ENCODE measurements at regions not wholly inside any gene's neighbourhood (a gene's known extent, or its start where the extent isn't known, plus 50 kb on each side); places are given as distances from the start of the nearest gene placed in this dataset.
A peak's percentile ranks its signal among the peaks of the same experiment; 100 is the strongest.
"Not testable (repeated sequence)": the region's sequence is repeated elsewhere in the genome, so short reads cannot be mapped to it uniquely, and the experiment has no call there.

DNA sequence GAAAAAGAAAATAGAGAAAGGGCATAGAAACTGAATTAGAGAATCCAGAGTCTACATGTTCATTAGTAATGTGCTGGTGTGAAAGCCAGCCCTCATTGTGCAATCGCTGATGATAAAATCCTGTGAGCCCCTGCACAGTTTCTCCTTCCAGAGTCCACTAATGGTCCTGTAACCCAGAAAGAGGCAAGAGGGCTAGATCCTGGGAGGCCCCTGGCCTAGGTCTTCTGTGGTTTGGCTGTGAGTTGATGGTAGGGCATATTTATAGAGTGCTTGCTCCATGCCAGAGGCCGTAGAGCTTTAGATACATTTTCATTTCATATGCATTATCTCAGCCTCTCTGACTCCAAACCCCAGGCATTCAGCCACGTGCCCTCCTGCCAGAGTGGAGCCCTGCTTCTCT lies 94.9 kb upstream of the MTHFD1L start:
- no peak for DNase-seq

DNA sequence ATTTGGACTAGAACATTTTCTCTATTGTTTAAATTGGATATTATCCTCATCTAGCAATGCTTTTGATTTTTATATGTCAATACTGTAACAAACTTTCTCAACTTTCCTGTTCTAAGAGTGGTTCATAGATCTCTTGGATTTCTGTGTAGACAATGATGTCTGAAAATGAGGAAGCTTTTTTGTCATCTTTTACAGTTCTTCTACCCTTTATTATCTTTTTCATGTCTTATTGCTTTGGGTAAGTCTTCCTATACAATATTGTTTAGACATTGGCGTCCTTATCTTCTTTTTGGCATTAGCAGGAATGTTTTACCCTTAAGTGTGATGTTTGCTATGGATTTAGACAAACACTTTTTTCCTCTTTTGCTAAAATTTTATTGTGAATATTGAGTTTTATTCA lies 91.5 kb upstream of the MTHFD1L start:
- no peak for DNase-seq

DNA sequence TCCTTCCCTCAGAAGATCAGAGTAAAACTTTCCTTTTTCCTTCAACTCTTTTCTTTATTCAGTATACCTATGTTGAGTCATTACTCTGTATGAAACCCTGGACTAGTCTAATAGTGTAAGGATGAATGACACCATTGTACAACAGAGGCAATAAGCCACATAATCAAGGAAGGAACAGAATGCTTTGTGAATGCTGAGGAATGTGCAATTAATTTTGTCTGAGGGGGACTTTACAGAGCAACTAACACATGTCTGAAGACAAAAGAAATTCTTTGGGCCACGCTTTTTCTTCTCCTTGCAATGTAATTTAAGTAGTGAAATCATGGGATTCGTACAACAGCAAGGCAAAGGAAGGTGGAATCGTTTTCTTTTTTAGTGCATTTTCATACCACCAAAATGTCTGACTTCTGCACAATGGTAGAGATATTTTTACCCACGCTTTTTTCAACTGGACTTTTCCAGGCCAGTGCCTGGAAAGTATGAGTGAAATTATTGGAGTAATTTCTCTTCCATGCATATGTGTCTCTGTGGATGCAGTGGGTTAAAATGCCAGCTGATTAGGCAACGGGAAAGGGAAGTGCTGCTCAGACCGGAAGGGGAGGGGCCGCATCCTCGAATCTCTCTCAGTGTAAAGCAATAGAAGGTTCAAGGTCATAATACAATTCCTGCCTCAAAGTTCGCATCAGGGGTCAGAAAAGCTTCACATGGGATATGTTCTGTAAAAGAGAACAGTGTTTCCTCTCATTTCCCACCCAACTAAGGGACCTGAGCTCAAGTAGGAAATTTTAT lies 89.9 kb upstream of the MTHFD1L start:
- DNase-seq, result no peak

DNA sequence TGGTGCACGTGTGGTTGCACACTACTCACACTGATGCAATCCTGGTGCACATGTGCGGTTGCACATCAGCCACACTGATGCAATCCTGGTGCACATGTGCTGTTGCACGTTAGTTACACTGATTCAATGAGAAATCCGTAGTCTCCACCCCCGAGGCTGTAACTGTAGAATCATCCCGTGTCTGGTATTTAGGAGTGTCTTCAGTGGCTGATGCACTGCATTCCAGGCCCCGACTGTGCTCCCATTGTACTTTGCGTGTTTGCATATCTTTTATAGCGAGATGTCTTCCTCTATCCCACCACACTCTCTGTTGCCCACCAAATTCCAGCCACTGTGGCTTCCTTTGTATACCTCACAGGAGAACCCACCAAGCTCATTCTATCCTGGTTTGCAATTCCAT lies 87.8 kb upstream of the MTHFD1L start:
- DNase-seq, result no peak

DNA sequence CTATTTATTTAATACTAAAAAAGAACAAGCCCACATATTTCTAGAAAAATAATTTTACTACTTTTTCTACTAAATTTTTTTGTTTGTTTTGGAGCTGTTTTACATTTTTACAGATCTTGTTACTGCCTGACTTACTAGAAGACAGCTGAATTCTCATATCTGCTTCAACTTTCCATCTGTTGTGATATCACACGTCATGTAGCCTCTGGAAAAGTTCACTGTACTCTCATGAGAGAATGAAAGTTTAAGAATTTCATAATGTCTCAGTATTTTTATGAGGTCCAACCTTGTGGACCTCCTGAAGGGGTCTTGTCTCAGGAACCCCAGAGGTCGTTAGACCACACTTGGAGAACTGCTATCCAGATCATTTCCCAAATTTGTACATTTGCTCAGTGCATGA lies 81.7 kb upstream of the MTHFD1L start:
- DNase-seq, result no peak

DNA sequence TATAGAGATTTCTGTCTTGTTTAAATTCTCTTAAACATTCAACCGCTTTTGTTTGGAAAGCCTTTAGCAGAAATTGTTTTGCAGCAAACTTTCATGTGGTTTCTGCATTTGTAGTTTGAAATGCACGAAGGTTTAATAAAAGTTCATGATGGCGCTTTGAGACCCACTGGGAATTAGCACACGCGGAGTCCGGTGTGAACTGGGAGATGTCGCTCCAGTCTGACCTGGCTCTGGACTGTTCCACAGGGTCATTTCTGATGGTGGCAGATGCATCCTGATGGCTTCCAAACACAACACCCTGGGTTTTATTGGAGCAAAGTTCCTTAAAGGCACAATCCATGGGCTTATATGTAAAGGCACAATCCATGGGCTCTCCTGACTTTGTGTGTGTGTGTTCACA lies 78.1 kb upstream of the MTHFD1L start:
- no peak for DNase-seq

DNA sequence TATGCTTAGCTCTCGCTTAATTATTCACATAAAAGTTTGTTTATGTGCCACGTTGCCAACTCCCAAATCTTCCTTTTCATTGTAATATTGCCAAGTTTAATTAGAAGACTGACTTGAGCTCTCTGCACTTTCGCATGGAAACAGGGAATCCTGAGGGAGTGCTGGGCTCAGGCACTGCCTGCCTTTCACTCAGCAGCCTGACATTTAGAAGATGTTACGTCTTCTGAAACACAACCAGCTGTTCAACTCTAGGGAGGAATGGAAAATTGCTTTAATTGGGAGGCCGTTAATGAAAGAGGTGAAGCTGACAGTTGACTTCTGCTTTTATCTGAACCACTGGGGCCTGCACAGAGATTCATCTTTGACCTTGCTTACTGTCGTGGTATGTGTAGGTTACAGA lies 77.4 kb upstream of the MTHFD1L start:
- peak; percentile 85 for DNase-seq

DNA sequence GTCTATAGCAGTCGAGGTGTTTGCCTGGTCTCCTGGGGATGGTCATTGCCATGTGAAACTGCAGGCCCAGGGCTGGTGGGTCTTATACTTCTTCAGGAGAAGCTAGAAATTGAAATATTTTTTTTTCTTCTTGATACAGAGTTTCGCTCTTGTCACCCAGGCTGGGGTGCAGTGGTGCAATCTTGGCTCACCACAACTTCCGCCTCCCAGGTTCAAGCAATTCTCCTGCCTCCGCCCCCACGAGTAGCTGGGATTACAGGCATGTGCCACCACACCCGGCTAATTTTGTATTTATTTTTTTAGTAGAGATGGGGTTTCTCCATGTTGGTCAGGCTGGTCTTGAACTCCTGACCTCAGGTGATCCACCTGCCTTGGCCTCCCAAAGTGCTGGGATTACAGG lies 75.6 kb upstream of the MTHFD1L start:
- DNase-seq, result not testable (repeated sequence)

DNA sequence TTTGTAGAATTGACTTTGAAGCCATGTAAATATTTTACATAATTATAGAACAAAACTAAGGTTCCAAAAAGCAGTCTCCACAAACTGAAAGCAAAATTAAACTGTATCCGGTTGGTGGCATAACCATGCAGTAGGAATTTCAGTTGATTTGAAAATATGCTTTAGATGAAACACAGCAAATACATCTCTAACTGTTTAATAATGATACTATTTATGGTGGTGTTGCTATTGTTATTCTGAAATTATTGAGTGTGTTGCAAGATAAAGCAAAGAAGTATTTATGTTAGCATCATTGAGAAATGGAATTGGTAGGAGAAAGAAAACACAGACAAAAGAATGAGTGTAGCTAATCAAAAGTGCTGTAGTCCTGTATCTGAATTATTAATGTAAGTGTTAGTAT lies 73.8 kb upstream of the MTHFD1L start:
- no peak for DNase-seq

DNA sequence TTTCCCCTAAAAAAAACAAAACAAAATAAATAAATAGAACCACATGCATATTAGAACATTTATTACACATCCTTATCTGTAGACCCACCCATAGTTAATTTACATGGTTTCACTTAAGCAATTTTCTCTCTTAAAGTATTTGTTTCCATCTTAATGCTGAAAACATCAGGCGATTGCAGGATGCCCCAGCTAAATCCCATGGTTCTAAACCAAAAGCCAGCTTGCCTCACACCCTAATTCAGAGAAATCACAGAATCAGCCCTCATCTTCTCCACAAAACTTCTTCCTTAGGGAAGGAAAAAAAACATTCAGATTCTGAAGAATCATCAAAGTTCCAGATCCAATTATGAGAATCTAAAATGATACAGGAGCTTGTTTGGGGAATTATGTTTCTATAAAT lies 67.6 kb upstream of the MTHFD1L start:
- peak; percentile 81 for DNase-seq

DNA sequence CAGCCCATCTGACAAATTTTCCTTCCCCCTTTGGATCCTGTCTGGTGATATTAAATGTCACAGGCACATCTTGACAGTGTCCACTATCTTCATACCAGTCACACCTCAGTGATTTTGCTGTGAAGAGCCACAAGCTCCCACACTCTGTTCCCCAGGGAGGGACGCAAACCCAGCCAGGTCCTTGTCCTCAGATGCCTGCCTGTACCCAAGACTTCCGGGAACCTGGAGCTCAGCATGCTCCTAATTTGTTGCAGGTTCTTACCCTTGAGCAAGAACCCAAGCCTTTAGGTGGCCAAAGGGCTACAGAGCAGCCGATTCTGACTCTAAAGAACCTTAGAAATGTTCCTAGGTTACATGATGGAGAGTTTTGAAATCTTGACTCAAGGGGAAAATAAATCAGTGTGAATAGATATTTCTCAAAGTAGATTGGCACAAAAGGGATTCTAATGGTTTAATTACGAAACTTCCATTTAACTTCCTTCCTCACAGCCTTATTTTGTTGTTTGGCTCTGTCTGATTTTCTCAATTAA lies 66.2 kb upstream of the MTHFD1L start:
- no peak for DNase-seq

DNA sequence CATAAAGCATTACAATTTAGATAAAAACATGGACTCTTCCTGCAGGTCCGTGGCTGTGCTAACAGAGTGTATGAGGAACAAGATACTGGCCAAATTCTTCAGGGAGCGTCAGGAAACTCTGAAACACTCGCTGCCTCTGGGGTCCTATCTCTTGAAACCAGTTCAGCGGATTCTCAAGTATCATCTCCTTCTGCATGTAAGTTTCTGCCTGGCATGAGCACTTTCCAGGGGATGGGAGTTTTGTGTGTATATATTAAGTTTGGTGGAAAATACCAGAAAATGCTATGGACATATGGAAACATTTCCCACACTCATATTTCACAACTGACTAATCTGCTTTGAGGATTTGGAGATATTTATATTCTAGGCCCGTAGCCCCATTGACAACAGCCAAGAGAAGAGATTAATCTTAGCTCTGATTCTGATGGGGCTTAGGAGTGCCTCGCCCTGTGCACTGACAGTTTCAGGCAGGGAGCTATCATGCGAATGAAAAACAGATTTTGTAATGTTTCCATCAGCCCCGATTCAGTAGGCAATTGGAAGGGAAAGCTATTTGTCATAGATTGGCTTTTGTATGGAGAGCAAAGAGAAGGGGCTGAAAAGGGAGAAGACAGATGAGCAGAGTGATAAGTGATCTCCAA lies 64.7 kb upstream of the MTHFD1L start:
- peak; percentile 98 for DNase-seq

DNA sequence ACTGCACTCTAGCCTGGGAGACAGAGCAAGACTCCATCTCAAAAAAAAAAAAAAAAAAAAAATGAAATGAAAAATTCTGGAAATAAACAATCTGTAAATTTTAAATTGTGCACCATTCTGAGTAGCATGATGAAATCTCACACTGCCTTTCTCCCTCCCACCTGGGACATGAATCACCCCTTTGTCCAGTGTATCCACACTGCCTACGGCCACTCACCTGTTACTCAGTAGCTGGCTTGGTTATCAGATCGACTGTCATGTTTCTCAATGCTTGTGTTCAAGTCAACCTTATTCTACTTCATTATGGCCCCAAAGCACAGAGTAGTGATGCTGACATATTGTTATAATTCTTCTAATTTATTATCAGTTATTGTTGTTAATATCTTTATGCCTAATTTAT lies 58.7 kb upstream of the MTHFD1L start:
- DNase-seq, result no peak

DNA sequence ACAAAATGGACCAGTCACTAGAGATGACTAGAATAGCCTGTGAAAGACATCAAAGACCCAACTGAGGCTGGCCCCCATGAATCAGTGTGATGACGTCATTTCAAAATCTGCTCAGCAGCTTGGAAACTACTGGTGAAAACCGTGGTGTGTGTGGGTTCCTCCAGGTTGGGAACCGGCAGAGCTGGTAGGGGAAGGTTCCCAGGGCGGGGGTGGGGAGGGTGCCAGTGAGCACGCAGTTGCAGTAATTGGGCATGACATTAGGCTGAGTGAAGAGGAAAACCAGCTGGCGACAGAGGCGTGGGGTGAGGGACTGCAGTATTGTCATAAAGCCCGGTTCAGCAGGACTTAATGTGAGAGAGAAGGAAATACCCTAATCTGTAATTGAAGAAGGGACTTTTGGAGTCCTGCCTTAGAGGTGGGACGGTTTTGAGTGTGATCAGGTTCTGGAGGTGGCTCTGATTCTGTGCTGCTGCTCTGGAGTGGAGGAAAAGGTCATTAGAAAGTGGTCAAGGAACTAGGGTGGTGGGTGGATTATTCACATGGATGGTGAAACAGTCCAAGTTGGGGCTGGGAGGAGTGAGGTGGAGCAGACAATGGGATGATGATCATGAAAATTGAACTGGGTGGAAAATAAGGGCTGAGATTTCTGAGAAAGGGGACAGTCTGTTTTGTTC lies 52.0 kb upstream of the MTHFD1L start:
- DNase-seq, result peak; percentile 26

DNA sequence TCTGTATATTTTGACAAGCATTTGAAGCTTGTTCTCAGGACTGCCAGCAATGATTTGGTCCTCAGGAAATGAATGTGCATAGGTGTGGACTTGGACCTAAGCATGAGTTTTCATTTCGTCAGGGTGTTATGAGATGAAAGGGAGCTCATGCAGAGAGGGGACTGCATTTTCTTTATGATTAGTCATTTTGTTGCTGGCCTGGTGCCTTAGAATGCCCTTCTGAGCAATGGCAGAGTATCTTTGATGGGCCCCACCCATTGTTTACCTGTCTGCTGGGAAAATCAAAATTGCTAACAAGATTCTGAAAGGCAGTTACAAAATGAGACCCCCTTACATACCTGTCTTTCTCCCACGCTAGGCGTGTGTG lies 51.5 kb upstream of the MTHFD1L start:
- DNase-seq, result no peak

All from skin of body (tissue), 1 donor.